ENCODE measurements at regions not wholly inside any gene's neighbourhood (a gene's known extent, or its start where the extent isn't known, plus 50 kb on each side); places are given as distances from the start of the nearest gene placed in this dataset.
"Not testable (repeated sequence)": the region's sequence is repeated elsewhere in the genome, so short reads cannot be mapped to it uniquely, and the experiment has no call there.

DNA sequence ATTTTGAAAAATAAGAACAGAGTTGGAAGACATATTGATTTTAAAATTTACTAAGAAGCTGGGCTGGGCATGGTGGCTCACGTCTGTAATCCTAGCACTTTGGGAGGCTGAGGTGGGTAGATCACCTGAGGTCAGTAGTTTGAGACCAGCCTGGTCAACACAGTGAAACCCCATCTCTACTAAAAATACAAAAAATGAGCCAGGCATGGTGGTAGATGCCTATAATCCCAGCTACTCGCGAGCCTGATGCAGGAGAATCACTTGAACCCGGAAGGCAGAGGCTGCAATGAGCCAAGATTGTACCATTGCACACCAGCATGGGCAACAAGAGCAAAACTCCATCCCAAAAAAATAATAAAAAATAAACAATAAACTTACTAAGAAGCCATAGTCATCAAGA, 262.5 kb downstream of the GOLGA6L6 start:
- TF ChIP-seq, protein P1, sequence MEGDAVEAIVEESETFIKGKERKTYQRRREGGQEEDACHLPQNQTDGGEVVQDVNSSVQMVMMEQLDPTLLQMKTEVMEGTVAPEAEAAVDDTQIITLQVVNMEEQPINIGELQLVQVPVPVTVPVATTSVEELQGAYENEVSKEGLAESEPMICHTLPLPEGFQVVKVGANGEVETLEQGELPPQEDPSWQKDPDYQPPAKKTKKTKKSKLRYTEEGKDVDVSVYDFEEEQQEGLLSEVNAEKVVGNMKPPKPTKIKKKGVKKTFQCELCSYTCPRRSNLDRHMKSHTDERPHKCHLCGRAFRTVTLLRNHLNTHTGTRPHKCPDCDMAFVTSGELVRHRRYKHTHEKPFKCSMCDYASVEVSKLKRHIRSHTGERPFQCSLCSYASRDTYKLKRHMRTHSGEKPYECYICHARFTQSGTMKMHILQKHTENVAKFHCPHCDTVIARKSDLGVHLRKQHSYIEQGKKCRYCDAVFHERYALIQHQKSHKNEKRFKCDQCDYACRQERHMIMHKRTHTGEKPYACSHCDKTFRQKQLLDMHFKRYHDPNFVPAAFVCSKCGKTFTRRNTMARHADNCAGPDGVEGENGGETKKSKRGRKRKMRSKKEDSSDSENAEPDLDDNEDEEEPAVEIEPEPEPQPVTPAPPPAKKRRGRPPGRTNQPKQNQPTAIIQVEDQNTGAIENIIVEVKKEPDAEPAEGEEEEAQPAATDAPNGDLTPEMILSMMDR (IDR thresholded peaks at IDR 0.05 in 2 of 3, conservative IDR thresholded peaks at IDR 0.05 in 1 of 3; ENCODE audit: borderline replicate concordance in 1 of 3, insufficient read depth in 1 of 3, low read depth in 2 of 3, low read length in 2 of 3), result not testable (repeated sequence)
- TF ChIP-seq JUND (IDR thresholded peaks at IDR 0.05); ZNF274 (IDR thresholded peaks at IDR 0.05; ENCODE audit: low read depth, low read length); POLR2A (IDR thresholded peaks at IDR 0.05; ENCODE audit: borderline replicate concordance, extremely low read depth, insufficient read depth, insufficient read length): not testable (repeated sequence)
- TF ChIP-seq, protein P2, sequence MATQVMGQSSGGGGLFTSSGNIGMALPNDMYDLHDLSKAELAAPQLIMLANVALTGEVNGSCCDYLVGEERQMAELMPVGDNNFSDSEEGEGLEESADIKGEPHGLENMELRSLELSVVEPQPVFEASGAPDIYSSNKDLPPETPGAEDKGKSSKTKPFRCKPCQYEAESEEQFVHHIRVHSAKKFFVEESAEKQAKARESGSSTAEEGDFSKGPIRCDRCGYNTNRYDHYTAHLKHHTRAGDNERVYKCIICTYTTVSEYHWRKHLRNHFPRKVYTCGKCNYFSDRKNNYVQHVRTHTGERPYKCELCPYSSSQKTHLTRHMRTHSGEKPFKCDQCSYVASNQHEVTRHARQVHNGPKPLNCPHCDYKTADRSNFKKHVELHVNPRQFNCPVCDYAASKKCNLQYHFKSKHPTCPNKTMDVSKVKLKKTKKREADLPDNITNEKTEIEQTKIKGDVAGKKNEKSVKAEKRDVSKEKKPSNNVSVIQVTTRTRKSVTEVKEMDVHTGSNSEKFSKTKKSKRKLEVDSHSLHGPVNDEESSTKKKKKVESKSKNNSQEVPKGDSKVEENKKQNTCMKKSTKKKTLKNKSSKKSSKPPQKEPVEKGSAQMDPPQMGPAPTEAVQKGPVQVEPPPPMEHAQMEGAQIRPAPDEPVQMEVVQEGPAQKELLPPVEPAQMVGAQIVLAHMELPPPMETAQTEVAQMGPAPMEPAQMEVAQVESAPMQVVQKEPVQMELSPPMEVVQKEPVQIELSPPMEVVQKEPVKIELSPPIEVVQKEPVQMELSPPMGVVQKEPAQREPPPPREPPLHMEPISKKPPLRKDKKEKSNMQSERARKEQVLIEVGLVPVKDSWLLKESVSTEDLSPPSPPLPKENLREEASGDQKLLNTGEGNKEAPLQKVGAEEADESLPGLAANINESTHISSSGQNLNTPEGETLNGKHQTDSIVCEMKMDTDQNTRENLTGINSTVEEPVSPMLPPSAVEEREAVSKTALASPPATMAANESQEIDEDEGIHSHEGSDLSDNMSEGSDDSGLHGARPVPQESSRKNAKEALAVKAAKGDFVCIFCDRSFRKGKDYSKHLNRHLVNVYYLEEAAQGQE (IDR thresholded peaks at IDR 0.05; ENCODE audit: low read depth), result not testable (repeated sequence)

Data from HCT116 (cell line).